ENCODE measurements at regions not wholly inside any gene's neighbourhood (a gene's known extent, or its start where the extent isn't known, plus 50 kb on each side); places are given as distances from the start of the nearest gene placed in this dataset.

- TF ChIP-seq ZBTB7A (IDR thresholded peaks at IDR 0.05; ENCODE audit: low read depth) (no peak), NFIC (IDR thresholded peaks at IDR 0.05) (no peak), EGR1 (IDR thresholded peaks at IDR 0.05) (no peak), RAD21 (IDR thresholded peaks at IDR 0.05; ENCODE audit: low read depth) (no peak), TCF12 (IDR thresholded peaks at IDR 0.05; ENCODE audit: low read depth) (no peak), REST (IDR thresholded peaks at IDR 0.05; ENCODE audit: low read depth) (no peak), MAX (IDR thresholded peaks at IDR 0.05) (no peak), EP300 (IDR thresholded peaks at IDR 0.05; ENCODE audit: borderline replicate concordance) (no peak), TAF1 (IDR thresholded peaks at IDR 0.05; ENCODE audit: low read depth) (no peak), CEBPB (IDR thresholded peaks at IDR 0.05) (no peak), YY1 (IDR thresholded peaks at IDR 0.05; ENCODE audit: low read depth) (no peak), FOXM1 (IDR thresholded peaks at IDR 0.05; ENCODE audit: borderline replicate concordance, low read depth) (no peak), TEAD4 (IDR thresholded peaks at IDR 0.05) (no peak)
- TF ChIP-seq, protein P1, sequence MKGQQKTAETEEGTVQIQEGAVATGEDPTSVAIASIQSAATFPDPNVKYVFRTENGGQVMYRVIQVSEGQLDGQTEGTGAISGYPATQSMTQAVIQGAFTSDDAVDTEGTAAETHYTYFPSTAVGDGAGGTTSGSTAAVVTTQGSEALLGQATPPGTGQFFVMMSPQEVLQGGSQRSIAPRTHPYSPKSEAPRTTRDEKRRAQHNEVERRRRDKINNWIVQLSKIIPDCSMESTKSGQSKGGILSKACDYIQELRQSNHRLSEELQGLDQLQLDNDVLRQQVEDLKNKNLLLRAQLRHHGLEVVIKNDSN (IDR thresholded peaks at IDR 0.05): no peak
Measured at GRCh38 chr1:222938986-222939385, 124.1 kb downstream of the DISP1 start.
